Osteoblast (primary cell): ENCODE measurements at regions not wholly inside any gene's neighbourhood (a gene's known extent, or its start where the extent isn't known, plus 50 kb on each side); places are given as distances from the start of the nearest gene placed in this dataset.

Source experiments
- DNase-seq: peaks from one replicate; pipeline ENCODE4 v3.0.0; 2011; ENCODE audit warnings: low spot score, mixed read lengths; ENCODE audit not compliant: insufficient read length; ENCODE audit errors: missing footprints
- H2AFZ ChIP-seq: 2 replicates; pipeline ENCODE4 v1.6.0; 2011; ENCODE audit warnings: mild to moderate bottlenecking, low read length
- H3K27ac ChIP-seq: 2 replicates; pipeline ENCODE4 v1.5.1; 2011; ENCODE audit warnings: mild to moderate bottlenecking, low read depth, low read length, moderate library complexity
- H3K27me3 ChIP-seq: 2 replicates; pipeline ENCODE4 v1.6.0; 2012; ENCODE audit warnings: mild to moderate bottlenecking, control low read depth, inconsistent platforms, low read length, moderate library complexity; ENCODE audit not compliant: insufficient read depth
- H3K36me3 ChIP-seq: 2 replicates; pipeline ENCODE4 v1.5.1; 2011; ENCODE audit warnings: mild to moderate bottlenecking, low read length, control low read depth, moderate library complexity; ENCODE audit not compliant: insufficient read depth
- H3K4me1 ChIP-seq: 2 replicates; pipeline ENCODE4 v1.5.1; 2011; ENCODE audit warnings: mild to moderate bottlenecking, low read length, control low read depth, moderate library complexity; ENCODE audit not compliant: insufficient read depth
- H3K4me2 ChIP-seq: 2 replicates; pipeline ENCODE4 v1.6.0; 2011; ENCODE audit warnings: mild to moderate bottlenecking, low read length; ENCODE audit not compliant: insufficient read depth
- H3K4me3 ChIP-seq: fragments of 200-600 bp; sonication (generic); 3 replicates; pipeline ENCODE4 v1.5.1; 2012; ENCODE audit warnings: mild to moderate bottlenecking, low read length, inconsistent platforms; ENCODE audit not compliant: insufficient read depth
- H3K79me2 ChIP-seq: 2 replicates; pipeline ENCODE4 v1.6.0; 2012; ENCODE audit warnings: mild to moderate bottlenecking, low read length, control low read depth, inconsistent platforms; ENCODE audit not compliant: insufficient read depth
- H3K9me3 ChIP-seq: 2 replicates; pipeline ENCODE4 v1.5.1; 2011; ENCODE audit warnings: low read depth, low read length, control low read depth
- H4K20me1 ChIP-seq: 2 replicates; pipeline ENCODE4 v1.6.0; 2012; ENCODE audit warnings: mild to moderate bottlenecking, low read length, control low read depth; ENCODE audit not compliant: insufficient read depth
- CTCF ChIP-seq: IDR thresholded peaks from 2 replicates; pipeline ENCODE4 v1.5.1; 2011; ENCODE audit warnings: mild to moderate bottlenecking, low read depth, low read length, moderate library complexity; ENCODE audit errors: extremely low read depth

DNA sequence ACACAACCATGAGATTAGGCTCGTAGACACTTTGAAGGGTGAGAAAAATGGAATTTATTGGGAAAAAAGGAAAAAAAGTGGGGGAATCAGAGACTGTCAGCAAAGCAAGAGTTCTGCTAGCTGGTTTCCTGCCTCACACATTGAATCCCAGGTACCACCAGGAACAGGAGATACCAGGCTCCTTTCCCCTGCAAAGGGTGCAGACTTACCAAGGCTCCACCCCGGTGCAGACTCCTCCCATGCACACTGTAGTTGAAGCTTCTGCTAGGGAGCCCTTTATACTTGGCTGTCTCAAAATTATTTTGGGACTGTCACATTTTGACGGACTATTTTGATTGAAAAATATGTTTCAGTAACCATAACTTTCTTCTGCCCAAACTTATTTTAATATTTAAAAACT lies 819.9 kb upstream of the GBE1 start:
- no peaks in the 10 kb centered on the region for H3K79me2 ChIP-seq
- H3K9me3 ChIP-seq = no peaks in the 10 kb centered on the region
- no peaks in the 10 kb centered on the region for H3K27me3 ChIP-seq
- TF ChIP-seq CTCF = no peak
- no peak overlapping the region for H2AFZ ChIP-seq
- no peak overlapping the region for H3K4me3 ChIP-seq
- DNase-seq = no peak
- H4K20me1 ChIP-seq = no peaks in the 10 kb centered on the region
- H3K27ac ChIP-seq = no peak overlapping the region
- no peaks in the 10 kb centered on the region for H3K36me3 ChIP-seq
- no peak overlapping the region for H3K4me2 ChIP-seq
- H3K4me1 ChIP-seq = no peaks in the 10 kb centered on the region

DNA sequence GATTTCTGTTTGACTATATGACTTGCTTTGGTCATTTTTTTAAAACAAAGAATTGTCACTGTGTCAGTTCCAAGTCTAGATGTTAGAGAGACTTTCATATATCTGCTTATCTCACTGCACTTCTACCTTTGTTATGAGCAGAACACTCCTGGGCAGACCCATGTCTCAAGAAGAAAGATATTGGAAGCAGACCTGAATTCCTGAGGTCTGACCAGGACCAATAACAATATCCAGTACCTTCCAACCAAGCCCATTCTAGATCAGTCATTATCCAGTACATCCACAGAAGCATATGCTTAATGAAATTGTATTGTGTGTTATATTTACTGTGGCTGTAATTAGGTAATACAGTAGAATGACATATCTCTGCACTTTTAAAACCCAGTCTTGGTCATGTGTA lies 811.3 kb upstream of the GBE1 start:
- H3K79me2 ChIP-seq = no peaks in the 10 kb centered on the region
- H3K9me3 ChIP-seq = no peaks in the 10 kb centered on the region
- no peak overlapping the region for H3K4me2 ChIP-seq
- no peaks in the 10 kb centered on the region for H3K4me1 ChIP-seq
- H4K20me1 ChIP-seq = no peaks in the 10 kb centered on the region
- no peak for TF ChIP-seq CTCF
- no peak for DNase-seq
- no peak overlapping the region for H3K27ac ChIP-seq
- no peaks in the 10 kb centered on the region for H3K36me3 ChIP-seq
- H3K4me3 ChIP-seq = no peak overlapping the region
- H2AFZ ChIP-seq = no peak overlapping the region
- H3K27me3 ChIP-seq = no peaks in the 10 kb centered on the region

- TF ChIP-seq CTCF = no peak
- DNase-seq = no peak
- Histone ChIP-seq H3K9me3 (no peaks in the 10 kb centered on the region), H4K20me1 (no peaks in the 10 kb centered on the region), H3K4me2 (no peak overlapping the region), H3K4me3 (no peak overlapping the region), H3K4me1 (no peaks in the 10 kb centered on the region), H3K36me3 (no peaks in the 10 kb centered on the region), H3K27ac (no peak overlapping the region), H3K27me3 (no peaks in the 10 kb centered on the region), H2AFZ (no peak overlapping the region), H3K79me2 (no peaks in the 10 kb centered on the region)
These were observed 807.4 kb upstream of the GBE1 start for GRCh38 chr3:82568776-82569338.

DNA sequence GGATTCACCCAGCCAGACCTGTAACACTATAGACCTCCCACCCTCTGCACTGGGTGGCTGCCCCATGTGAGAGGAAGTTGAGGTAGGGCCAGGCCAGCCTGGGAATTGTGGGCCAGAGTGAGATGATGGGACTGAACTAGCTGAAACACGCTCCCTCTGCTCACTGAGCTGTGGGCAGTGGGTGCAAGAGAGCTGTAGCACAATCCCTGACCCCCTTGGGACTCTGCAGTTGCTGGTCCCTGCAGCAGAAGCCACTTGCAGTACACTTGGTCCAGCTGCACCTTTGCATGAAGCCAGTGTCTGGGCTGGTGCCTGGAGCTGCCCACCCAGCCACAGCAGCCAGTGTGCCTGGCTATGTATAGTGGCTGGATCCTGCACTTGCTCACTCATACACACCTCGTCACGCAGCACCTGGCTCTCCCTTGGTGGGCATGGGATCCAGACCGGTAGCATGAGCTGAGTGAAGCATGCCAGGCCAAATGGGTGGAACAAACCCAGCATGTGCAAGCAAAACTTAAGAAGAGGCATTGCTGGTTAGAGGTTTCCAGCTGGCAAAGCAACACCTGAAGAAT lies 805.7 kb upstream of the GBE1 start:
- no peaks in the 10 kb centered on the region for H3K4me1 ChIP-seq
- H3K4me2 ChIP-seq = no peak overlapping the region
- no peak for TF ChIP-seq CTCF

More for the DNA sequence above, 805.7 kb upstream of the GBE1 start:
- Histone ChIP-seq H2AFZ (no peak overlapping the region), H3K36me3 (no peaks in the 10 kb centered on the region), H3K9me3 (no peaks in the 10 kb centered on the region), H3K79me2 (no peaks in the 10 kb centered on the region), H4K20me1 (no peaks in the 10 kb centered on the region), H3K27me3 (no peaks in the 10 kb centered on the region), H3K27ac (no peak overlapping the region), H3K4me3 (no peak overlapping the region)
- DNase-seq = no peak
